ENCODE measurements at regions not wholly inside any gene's neighbourhood (a gene's known extent, or its start where the extent isn't known, plus 50 kb on each side); places are given as distances from the start of the nearest gene placed in this dataset.

- DNase-seq = no peak
Observed at GRCh38 chr5:18829539-18829938, 1158.5 kb downstream of the CDH18 start.

DNA sequence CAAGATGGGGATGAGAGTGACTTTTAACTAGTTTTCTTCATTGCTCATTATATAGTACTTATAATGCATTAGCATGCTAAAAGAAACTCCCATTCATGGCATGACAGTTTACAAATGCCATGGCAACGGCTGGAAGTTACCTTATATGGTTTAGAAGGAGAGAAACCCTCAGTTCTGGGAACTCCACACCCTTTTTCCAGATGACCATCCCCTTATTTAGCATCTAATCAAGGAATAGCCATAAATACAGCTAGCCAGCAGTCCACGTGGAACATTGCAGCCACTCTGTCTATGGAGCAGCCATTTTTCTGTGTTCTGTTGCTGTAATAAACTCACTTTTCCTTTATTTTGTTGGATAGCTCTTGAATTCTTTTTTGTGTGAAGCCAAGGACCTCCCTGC lies 1137.8 kb downstream of the CDH18 start:
- no peak for DNase-seq

DNA sequence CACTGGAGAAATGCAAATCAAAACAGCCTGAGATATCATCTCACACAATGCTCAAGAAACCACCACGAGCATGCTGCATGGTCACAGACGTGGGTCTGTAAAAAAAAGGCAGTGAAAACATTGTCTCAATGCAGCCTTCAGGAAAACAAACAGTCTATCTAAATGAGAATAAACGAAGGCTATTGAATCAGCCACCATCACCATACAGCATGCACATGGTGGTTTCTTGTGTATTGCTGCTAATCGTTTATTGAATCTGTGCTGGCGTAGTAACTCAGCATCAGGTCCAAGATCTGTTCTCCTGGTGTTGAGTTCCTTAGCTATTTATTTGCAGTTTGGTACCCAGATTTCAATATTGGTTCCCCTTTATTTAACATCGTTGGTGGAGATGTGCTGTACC lies 1115.0 kb downstream of the CDH18 start:
- no peak for DNase-seq

GRCh38 chr5:18876565-18876964 lies 1111.4 kb downstream of the CDH18 start:
- no peak for DNase-seq

- DNase-seq = no peak
Observed at GRCh38 chr5:18881615-18882014, 1106.4 kb downstream of the CDH18 start.

- no peak for DNase-seq
Observed at GRCh38 chr5:18882154-18882553, 1105.8 kb downstream of the CDH18 start.

DNA sequence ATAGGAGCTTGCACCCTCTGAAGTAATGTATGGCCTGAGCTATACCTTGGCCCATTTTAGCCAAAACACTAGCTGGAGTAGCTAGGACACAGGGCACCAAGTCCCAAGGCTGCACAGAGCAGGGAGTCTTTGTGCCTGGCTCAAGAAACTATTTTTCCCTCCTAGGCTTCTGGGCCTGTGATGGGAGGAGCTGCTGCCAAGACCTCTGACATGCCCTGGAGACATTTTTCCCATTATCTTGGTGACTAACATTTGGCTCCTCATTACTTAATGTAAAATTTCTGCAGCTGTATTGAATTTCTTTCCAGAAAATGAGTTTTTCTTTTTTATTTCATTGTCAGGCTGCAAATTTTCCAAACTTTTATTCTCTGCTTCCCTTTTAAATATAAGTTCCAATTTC lies 1099.2 kb downstream of the CDH18 start:
- no peak for DNase-seq

DNA sequence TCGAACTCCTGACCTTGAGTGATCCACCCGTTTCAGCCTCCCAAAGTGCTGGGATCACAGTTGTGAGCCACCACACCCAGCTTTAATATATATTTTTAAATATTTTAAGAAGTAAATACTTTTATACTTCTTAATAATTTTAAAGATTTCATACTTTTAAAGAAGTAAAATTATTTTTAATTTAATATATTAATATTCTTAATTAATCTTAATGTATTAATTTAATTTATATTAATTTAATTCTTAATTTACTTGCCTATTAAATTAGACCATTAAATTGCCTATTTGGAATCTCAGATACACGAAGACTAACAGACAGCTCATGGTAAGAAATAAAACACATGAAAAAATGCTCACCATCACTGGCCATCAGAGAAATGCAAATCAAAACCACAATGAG lies 1087.4 kb downstream of the CDH18 start:
- no peak for DNase-seq

- no peak for DNase-seq
Observed at GRCh38 chr5:18920966-18921365, 1067.0 kb downstream of the CDH18 start.

- DNase-seq = no peak
Observed at GRCh38 chr5:18932081-18932480, 1055.9 kb downstream of the CDH18 start.

GRCh38 chr5:18944771-18945170 lies 1043.2 kb downstream of the CDH18 start:
- no peak for DNase-seq

GRCh38 chr5:18954239-18954638 lies 1033.8 kb downstream of the CDH18 start:
- no peak for DNase-seq

DNA sequence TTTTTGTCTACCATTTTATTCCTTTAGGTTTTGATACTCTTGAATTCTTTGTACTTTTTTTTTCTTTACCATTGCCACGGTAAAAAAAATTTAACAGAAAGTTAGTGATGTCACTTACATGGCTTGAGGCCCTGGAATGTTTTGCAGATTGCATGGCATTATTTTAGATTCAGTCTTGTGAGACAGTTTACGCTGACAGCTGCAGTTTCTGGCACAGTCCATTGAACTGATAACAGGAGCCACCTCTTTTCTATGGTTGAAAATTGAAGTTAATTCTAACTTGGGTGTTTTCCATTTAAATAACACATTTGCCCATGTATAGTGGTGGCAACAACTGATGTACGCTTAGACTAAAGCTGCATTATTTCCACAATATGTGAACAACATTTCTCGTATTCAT lies 1028.5 kb downstream of the CDH18 start:
- no peak for DNase-seq

- no peak for DNase-seq
Observed at GRCh38 chr5:18961234-18961633, 1026.8 kb downstream of the CDH18 start.

- DNase-seq = no peak
Observed at GRCh38 chr5:18965893-18966292, 1022.1 kb downstream of the CDH18 start.

DNA sequence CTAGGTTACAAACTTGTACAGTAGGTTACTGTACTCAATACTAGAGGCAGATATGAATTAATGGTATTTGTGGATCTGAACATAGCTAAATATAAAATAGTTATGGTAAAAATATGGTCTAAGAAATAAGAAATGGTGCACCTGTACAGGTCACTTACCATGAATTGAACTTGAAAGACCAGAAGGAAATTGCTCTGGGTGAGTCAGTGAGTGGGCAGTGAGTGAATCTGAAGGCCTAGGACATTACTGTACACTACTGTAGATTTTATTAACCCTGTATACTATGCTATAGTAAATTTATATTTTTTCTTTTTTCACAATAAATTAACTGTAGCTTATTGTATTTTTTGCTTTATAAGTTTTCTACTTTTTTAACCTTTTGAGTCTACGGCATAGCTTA lies 1020.4 kb downstream of the CDH18 start:
- DNase-seq = no peak

- no peak for DNase-seq
Observed at GRCh38 chr5:18968966-18969365, 1019.0 kb downstream of the CDH18 start.

DNA sequence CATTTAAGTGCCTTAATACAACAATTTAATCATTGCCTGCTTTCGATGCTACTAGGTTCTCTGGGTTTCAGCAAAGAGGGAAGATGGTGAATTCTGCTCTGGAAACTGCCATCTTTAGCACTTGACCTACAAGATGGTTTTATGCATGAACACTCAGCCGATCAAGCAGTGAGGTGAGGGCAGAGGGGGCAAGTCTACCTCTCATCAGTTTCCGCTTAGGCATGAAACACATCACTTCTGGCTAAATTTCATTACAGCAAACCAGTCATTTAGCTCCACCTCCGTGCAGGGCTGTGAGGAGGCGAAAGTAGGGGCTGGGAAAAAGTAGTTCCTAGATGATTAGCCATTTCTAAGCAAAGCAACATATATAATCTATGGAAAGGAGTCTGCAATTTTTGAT lies 1018.0 kb downstream of the CDH18 start:
- DNase-seq = no peak

DNA sequence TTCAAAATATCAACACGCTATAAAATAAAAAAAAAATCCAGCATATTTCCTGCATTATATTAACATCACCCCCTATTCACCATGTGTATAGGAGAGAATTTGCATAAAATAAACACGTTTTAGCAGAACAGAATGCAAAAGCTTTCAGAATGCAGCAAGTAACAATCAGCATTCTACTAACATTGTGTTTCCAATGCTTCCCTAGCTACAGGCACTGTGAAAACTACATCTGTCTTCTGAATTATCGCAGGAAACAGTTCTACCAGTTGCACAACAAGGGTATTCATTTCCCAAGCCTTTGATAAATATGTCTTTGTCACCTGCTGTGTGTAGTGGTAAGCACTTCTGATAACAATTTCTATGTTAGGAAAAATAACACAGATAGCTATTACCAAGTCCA lies 1015.8 kb downstream of the CDH18 start:
- DNase-seq = no peak

- no peak for DNase-seq
Observed at GRCh38 chr5:18975624-18976023, 1012.4 kb downstream of the CDH18 start.

DNA sequence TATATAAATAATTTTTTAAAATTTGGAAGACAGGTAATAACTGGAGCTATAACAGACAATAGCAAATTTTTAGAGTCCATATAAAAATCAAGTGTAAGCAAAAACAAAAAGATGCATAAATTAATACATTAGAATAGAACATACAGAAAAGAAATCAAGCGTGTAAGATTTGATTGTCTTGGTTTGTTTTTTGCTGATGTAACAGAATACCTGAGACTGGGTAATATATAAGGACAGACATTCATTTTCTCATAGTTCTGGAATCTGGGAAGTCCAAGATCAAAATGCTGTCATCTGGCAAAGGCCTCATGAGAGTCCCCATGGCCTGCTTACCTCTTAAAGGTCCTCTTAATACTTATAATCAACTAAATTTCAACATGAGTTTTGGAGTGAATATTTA lies 1010.1 kb downstream of the CDH18 start:
- no peak for DNase-seq

- no peak for DNase-seq
Observed at GRCh38 chr5:18984559-18985080, 1003.4 kb downstream of the CDH18 start.

- no peak for DNase-seq
Observed at GRCh38 chr5:18985171-18985758, 1002.7 kb downstream of the CDH18 start.

GRCh38 chr5:18987101-18987500 lies 1000.9 kb downstream of the CDH18 start:
- no peak for DNase-seq

- no peak for DNase-seq
Observed at GRCh38 chr5:18990852-18991251, 997.1 kb downstream of the CDH18 start.

GRCh38 chr5:18992264-18992663 lies 995.7 kb downstream of the CDH18 start:
- no peak for DNase-seq

Measured in stimulated activated CD4-positive, alpha-beta T cell treated with anti-CD3 and anti-CD28 coated beads, Interleukin-12 subunit alpha, Interleukin-12 subunit beta, amount 100 ng/mL, for 4 hours (primary cell).